HEK293T (cell line): ENCODE measurements at regions not wholly inside any gene's neighbourhood (a gene's known extent, or its start where the extent isn't known, plus 50 kb on each side); places are given as distances from the start of the nearest gene placed in this dataset.

Experiments used
- ARNT ChIP-seq: fragments of 450-650 bp; IDR thresholded peaks from 2 replicates; pipeline ENCODE4 v1.6.1; 2017; ENCODE audit warnings: mild to moderate bottlenecking
- BHLHE40 ChIP-seq: fragments of 450-650 bp; IDR thresholded peaks from 2 replicates; pipeline ENCODE4 v1.6.1; 2016; ENCODE audit warnings: mild to moderate bottlenecking, moderate library complexity, borderline replicate concordance
- CTBP1 ChIP-seq: fragments of 450-650 bp; IDR thresholded peaks from 2 replicates; pipeline ENCODE4 v1.6.1; 2016; ENCODE audit warnings: borderline replicate concordance
- ELF4 ChIP-seq: fragments of 450-650 bp; IDR thresholded peaks from 2 replicates; pipeline ENCODE4 v1.6.1; 2017; ENCODE audit warnings: antibody characterized with exemption
- FOXA1 ChIP-seq: fragments of 450-650 bp; IDR thresholded peaks from 2 replicates; pipeline ENCODE4 v1.6.1; 2016; ENCODE audit warnings: mild to moderate bottlenecking
- FOXK2 ChIP-seq: fragments of 450-650 bp; IDR thresholded peaks from 2 replicates; pipeline ENCODE4 v1.6.1; 2016; ENCODE audit warnings: mild to moderate bottlenecking
- FOXM1 ChIP-seq: fragments of 450-650 bp; IDR thresholded peaks from 2 replicates; pipeline ENCODE4 v1.6.1; 2017; ENCODE audit warnings: mild to moderate bottlenecking, borderline replicate concordance
- HDGF ChIP-seq: fragments of 450-650 bp; IDR thresholded peaks from 2 replicates; pipeline ENCODE4 v1.6.1; 2017; ENCODE audit warnings: antibody characterized with exemption, borderline replicate concordance
- L3MBTL2 ChIP-seq: fragments of 450-650 bp; conservative IDR thresholded peaks from 2 replicates; pipeline ENCODE4 v1.6.1; 2016; ENCODE audit warnings: mild to moderate bottlenecking
- SP1 ChIP-seq: fragments of 450-650 bp; IDR thresholded peaks from 2 replicates; pipeline ENCODE4 v1.6.1; 2017
- SUZ12 ChIP-seq: fragments of 450-650 bp; IDR thresholded peaks from 2 replicates; pipeline ENCODE4 v1.6.1; 2016; ENCODE audit warnings: mild to moderate bottlenecking
- ZNF384 ChIP-seq: fragments of 450-650 bp; IDR thresholded peaks from 2 replicates; pipeline ENCODE4 v1.6.1; 2016
- TF ChIP-seq, protein P1 (sequence below): fragments of 450-650 bp; IDR thresholded peaks from 2 replicates; pipeline ENCODE4 v1.6.1; 2016

DNA sequence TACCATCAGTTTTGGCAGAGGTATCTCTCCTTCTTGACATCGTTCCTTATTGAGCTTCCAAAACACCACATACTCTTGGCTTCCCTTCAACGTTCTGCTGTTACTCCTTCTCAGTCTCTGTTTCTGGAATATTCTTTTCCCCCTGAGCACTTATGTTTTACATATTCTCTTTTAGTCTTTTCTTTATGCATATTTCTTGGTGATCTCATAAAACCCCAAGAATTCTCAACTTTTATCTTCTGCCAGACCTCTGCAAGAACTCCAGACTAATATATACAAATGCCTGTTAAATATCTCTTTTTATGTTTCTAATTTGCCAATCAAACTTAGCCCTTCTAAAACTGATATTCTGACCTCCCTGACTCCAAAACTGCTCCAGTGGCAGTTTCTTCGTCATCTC lies 453.4 kb upstream of the CTNND2 start:
- TF ChIP-seq ELF4 (no peak), FOXM1 (no peak), L3MBTL2 (no peak), FOXK2 (no peak), SP1 (no peak), SUZ12 (no peak), FOXA1 (no peak), CTBP1 (no peak), ZNF384 (no peak), HDGF (no peak), ARNT (no peak), BHLHE40 (no peak)
- TF ChIP-seq, protein P1, sequence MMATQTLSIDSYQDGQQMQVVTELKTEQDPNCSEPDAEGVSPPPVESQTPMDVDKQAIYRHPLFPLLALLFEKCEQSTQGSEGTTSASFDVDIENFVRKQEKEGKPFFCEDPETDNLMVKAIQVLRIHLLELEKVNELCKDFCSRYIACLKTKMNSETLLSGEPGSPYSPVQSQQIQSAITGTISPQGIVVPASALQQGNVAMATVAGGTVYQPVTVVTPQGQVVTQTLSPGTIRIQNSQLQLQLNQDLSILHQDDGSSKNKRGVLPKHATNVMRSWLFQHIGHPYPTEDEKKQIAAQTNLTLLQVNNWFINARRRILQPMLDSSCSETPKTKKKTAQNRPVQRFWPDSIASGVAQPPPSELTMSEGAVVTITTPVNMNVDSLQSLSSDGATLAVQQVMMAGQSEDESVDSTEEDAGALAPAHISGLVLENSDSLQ, result no peak
